ENCODE measurements at regions not wholly inside any gene's neighbourhood (a gene's known extent, or its start where the extent isn't known, plus 50 kb on each side); places are given as distances from the start of the nearest gene placed in this dataset.

GRCh38 chr5:158436271-158437065 is 577.5 kb upstream of the CLINT1 start:
- no peak for DNase-seq

GRCh38 chr5:158435161-158435616 is 576.2 kb upstream of the CLINT1 start:
- DNase-seq, result no peak

GRCh38 chr5:158434749-158435148 is 575.8 kb upstream of the CLINT1 start:
- no peak for DNase-seq

GRCh38 chr5:158433634-158434033 is 574.7 kb upstream of the CLINT1 start:
- no peak for DNase-seq

GRCh38 chr5:158431369-158432029 is 572.6 kb upstream of the CLINT1 start:
- DNase-seq, result no peak

- DNase-seq, result no peak
Measured at GRCh38 chr5:158430798-158431167, 571.8 kb upstream of the CLINT1 start.

- no peak for DNase-seq
Measured at GRCh38 chr5:158430166-158430797, 571.3 kb upstream of the CLINT1 start.

- DNase-seq, result no peak
Measured at GRCh38 chr5:158429564-158429963, 570.6 kb upstream of the CLINT1 start.

GRCh38 chr5:158423623-158424200 is 564.8 kb upstream of the CLINT1 start:
- DNase-seq, result no peak

- no peak for DNase-seq
Measured at GRCh38 chr5:158422653-158423515, 563.9 kb upstream of the CLINT1 start.

GRCh38 chr5:158421319-158421718 is 562.4 kb upstream of the CLINT1 start:
- DNase-seq, result no peak

- no peak for DNase-seq
Measured at GRCh38 chr5:158419186-158419585, 560.2 kb upstream of the CLINT1 start.

- DNase-seq, result no peak
Measured at GRCh38 chr5:158414780-158415179, 555.8 kb upstream of the CLINT1 start.

GRCh38 chr5:158414333-158414762 is 555.4 kb upstream of the CLINT1 start:
- no peak for DNase-seq

GRCh38 chr5:158413122-158413680 is 554.3 kb upstream of the CLINT1 start:
- no peak for DNase-seq

GRCh38 chr5:158410976-158411375 is 552.0 kb upstream of the CLINT1 start:
- DNase-seq, result no peak

- no peak for DNase-seq
Measured at GRCh38 chr5:158409507-158409906, 550.6 kb upstream of the CLINT1 start.

GRCh38 chr5:158407824-158408195 is 548.9 kb upstream of the CLINT1 start:
- DNase-seq, result no peak

GRCh38 chr5:158406884-158407823 is 548.2 kb upstream of the CLINT1 start:
- DNase-seq, result no peak

GRCh38 chr5:158398360-158399201 is 539.6 kb upstream of the CLINT1 start:
- no peak for DNase-seq

Measured in midbrain (tissue), 1 donor.